A549 (cell line): ENCODE measurements at regions not wholly inside any gene's neighbourhood (a gene's known extent, or its start where the extent isn't known, plus 50 kb on each side); places are given as distances from the start of the nearest gene placed in this dataset.
"Not testable (repeated sequence)": the region's sequence is repeated elsewhere in the genome, so short reads cannot be mapped to it uniquely, and the experiment has no call there.

Experiments used
- ATAC-seq, 2 experiments: fragments of 200-7000 bp in 1 of 2; fragments of >200 bp in 1 of 2; cut with Nextera tagmentation in 1 of 2; cut with Tn5 transposase in 1 of 2; 3 replicates each; pipeline versions ENCODE4 v1.8.0 to v1.9.1; 2018 to 2020; ENCODE audit warnings: mild to moderate bottlenecking in 1 of 2, moderate library complexity in 1 of 2
- CTCF ChIA-PET: fragments of 300-600 bp; sonication (Branson Sonifier 250); formaldehyde crosslinking; extraction: SDS; loops from one replicate; lab custom pipeline; 2021; ENCODE audit warnings: antibody characterized with exemption, inconsistent platforms; lab: Yijun Ruan, JAX
- POLR2A ChIA-PET: fragments of 350-600 bp; formaldehyde crosslinking; extraction: SDS; loops from one replicate; lab custom pipeline; 2021; ENCODE audit warnings: antibody characterized with exemption, inconsistent platforms; lab: Yijun Ruan, JAX
- DNase-seq, 2 experiments: peaks; one replicate each; pipeline versions ENCODE4 v3.0.0 to v3.0.0-alpha.2; 2011 to 2016; ENCODE audit warnings: low read depth in 1 of 2, low spot score in 1 of 2
- FAIRE-seq: peaks from 2 replicates; lab custom pipeline; 2011; peaks lifted over from hg19 to GRCh38; lab: Jason Lieb, UNC
- H3K27ac ChIP-seq, 2 experiments: fragments of >200 bp; sonication (Bioruptor Twin); formaldehyde crosslinking; 3 replicates each; pipeline ENCODE4 v1.5.1; 2016 to 2017
- H3K4me1 ChIP-seq: fragments of >200 bp; sonication (Bioruptor Twin); formaldehyde crosslinking; 3 replicates; pipeline ENCODE4 v1.6.1; 2016
- H3K4me2 ChIP-seq: fragments of >200 bp; sonication (Bioruptor Twin); formaldehyde crosslinking; 3 replicates; pipeline ENCODE4 v1.6.1; 2016
- H3K4me3 ChIP-seq: fragments of >200 bp; sonication (Bioruptor Twin); formaldehyde crosslinking; 3 replicates; pipeline ENCODE4 v1.5.1; 2016
- H3K9me3 ChIP-seq: fragments of >200 bp; sonication (Bioruptor Twin); formaldehyde crosslinking; 3 replicates; pipeline ENCODE4 v1.6.1; 2016
- CBX2 ChIP-seq: fragments of 200-600 bp; sonication (generic); IDR thresholded peaks from 2 replicates; pipeline ENCODE4 v1.6.1; 2016; ENCODE audit warnings: low read depth, mild to moderate bottlenecking, borderline replicate concordance
- CEBPB ChIP-seq, 2 experiments: fragments of >200 bp in 1 of 2; sonication (Bioruptor Twin) in 1 of 2; formaldehyde crosslinking in 1 of 2; IDR thresholded peaks; 2 replicates each; pipeline ENCODE4 v1.6.1; 2012 to 2016
- EHMT2 ChIP-seq: fragments of 200-600 bp; sonication (generic); IDR thresholded peaks from 2 replicates; pipeline ENCODE4 v1.6.1; 2016; ENCODE audit warnings: antibody characterized with exemption, low read depth, mild to moderate bottlenecking, moderate library complexity
- FOSB ChIP-seq: fragments of 250-450 bp; sonication (Bioruptor Pico); IDR thresholded peaks from 2 replicates; pipeline ENCODE4 v1.5.0; 2020; ENCODE audit warnings: mild to moderate bottlenecking, moderate library complexity
- FOSL2 ChIP-seq, 2 experiments: fragments of 450-650 bp in 1 of 2; fragments of >200 bp in 1 of 2; sonication (Bioruptor Twin) in 1 of 2; formaldehyde crosslinking; IDR thresholded peaks; 2 replicates each; pipeline versions ENCODE4 v1.5.0 to v1.6.1; 2016 to 2020; ENCODE audit warnings: mild to moderate bottlenecking in 1 of 2, moderate library complexity in 1 of 2
- HOXA7 ChIP-seq: fragments of 250-450 bp; sonication (Bioruptor Pico); IDR thresholded peaks from 2 replicates; pipeline ENCODE4 v1.5.0; 2020; ENCODE audit warnings: mild to moderate bottlenecking, moderate library complexity
- JUN ChIP-seq, 2 experiments: fragments of >200 bp; sonication (Bioruptor Twin); formaldehyde crosslinking; IDR thresholded peaks; 2 replicates in 1 of 2; 3 replicates in 1 of 2; pipeline ENCODE4 v1.6.1; 2016 to 2017
- JUNB ChIP-seq: fragments of >200 bp; sonication (Bioruptor Twin); formaldehyde crosslinking; IDR thresholded peaks from 2 replicates; pipeline ENCODE4 v1.6.1; 2016
- KDM1A ChIP-seq: fragments of 200-600 bp; sonication (generic); IDR thresholded peaks from 2 replicates; pipeline ENCODE4 v1.6.1; 2016; ENCODE audit warnings: low read depth, mild to moderate bottlenecking
- MAFK ChIP-seq: fragments of 450-650 bp; IDR thresholded peaks from 2 replicates; pipeline ENCODE4 v1.6.1; 2014; ENCODE audit not compliant: partially characterized antibody
- NFE2L2 ChIP-seq: fragments of 150-350 bp; conservative IDR thresholded peaks from 2 replicates; pipeline ENCODE4 v1.6.1; 2014; ENCODE audit warnings: low read length
- POLR2AphosphoS2 ChIP-seq: conservative IDR thresholded peaks from 2 replicates; pipeline ENCODE4 v1.6.1; 2012; ENCODE audit warnings: low read length, improper control_type of control experiment, inconsistent platforms
- ZFP36 ChIP-seq: fragments of 450-650 bp; IDR thresholded peaks from 2 replicates; pipeline ENCODE4 v1.6.1; 2014; ENCODE audit warnings: borderline replicate concordance; ENCODE audit not compliant: partially characterized antibody
- WGBS: methylation state at CpG from one replicate; pipeline ENCODE4 v1.1.6; 2017; ENCODE audit errors: missing lambda C conversion rate; 5-methylcytosine and 5-hydroxymethylcytosine counted together
- TF ChIP-seq, protein P1 (sequence below): fragments of 250-450 bp; sonication (Bioruptor Pico); IDR thresholded peaks from 2 replicates; pipeline ENCODE4 v1.5.0; 2021; ENCODE audit warnings: mild to moderate bottlenecking, moderate library complexity, borderline replicate concordance
- TF ChIP-seq, protein P2 (sequence below): fragments of >200 bp; sonication (Bioruptor Twin); formaldehyde crosslinking; IDR thresholded peaks from 3 replicates; pipeline ENCODE4 v1.5.1; 2016

DNA sequence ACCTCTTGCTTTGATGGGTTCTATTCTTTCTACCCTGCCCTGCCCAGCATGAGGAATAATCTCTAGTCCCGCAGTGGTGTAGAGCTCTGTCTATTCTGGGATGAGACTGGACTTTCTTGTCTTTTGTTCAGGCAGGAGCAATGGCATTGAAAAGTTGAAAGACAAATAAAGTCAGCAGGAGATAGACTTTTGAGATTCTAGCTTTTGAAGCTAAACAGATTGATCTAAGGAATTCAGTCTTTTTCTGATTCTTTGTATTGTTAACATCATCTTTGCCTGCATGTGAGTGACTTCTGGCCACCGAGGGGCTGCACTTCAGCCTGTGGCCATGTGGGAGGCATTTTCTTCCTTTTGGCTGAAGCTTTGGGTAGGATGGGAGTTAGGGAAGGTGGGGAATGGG, 132.4 kb downstream of the MRPL57 start:
- ATAC-seq: no peak
- POLR2A ChIA-PET: no interaction called here
- CTCF ChIA-PET: interaction anchor here (3.4 kb wide), 1 partner anchor 11 kb away, joined by 11 read pairs; no protein-coding TSS in a partner anchor

GRCh38 chr13:21309542-21310172, 133.2 kb downstream of the MRPL57 start:
- H3K27ac ChIP-seq: no peak overlapping the region
- WGBS: 71% methylated on average over 5 of the region's 5 CpGs
- no peaks in the 10 kb centered on the region for H3K4me1 ChIP-seq
- H3K4me3 ChIP-seq: no peak overlapping the region
- ATAC-seq: no peak
- FAIRE-seq: no peak
- H3K4me2 ChIP-seq: no peak overlapping the region
- ChIA-PET CTCF (interaction anchor here (0.7 to 3.4 kb wide), 2 partner anchors 10 to 12 kb away, joined by 3 to 11 read pairs; no protein-coding TSS in a partner anchor), POLR2A (no interaction called here)
- DNase-seq: no peak
- TF ChIP-seq NFE2L2 (0 out of 2 replicates have a peak, but pooled peaks have one; percentile 8), MAFK (peak; percentile 87), FOSB (no peak), CBX2 (no peak)
- TF ChIP-seq, protein P1, sequence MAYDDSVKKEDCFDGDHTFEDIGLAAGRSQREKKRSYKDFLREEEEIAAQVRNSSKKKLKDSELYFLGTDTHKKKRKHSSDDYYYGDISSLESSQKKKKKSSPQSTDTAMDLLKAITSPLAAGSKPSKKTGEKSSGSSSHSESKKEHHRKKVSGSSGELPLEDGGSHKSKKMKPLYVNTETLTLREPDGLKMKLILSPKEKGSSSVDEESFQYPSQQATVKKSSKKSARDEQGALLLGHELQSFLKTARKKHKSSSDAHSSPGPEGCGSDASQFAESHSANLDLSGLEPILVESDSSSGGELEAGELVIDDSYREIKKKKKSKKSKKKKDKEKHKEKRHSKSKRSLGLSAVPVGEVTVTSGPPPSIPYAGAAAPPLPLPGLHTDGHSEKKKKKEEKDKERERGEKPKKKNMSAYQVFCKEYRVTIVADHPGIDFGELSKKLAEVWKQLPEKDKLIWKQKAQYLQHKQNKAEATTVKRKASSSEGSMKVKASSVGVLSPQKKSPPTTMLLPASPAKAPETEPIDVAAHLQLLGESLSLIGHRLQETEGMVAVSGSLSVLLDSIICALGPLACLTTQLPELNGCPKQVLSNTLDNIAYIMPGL: no peak
- no peaks in the 10 kb centered on the region for H3K9me3 ChIP-seq

More for the DNA sequence above, 132.4 kb downstream of the MRPL57 start:
- Histone ChIP-seq H3K9me3 (no peaks in the 10 kb centered on the region), H3K4me3 (no peak overlapping the region), H3K27ac (no peak overlapping the region), H3K4me1 (no peaks in the 10 kb centered on the region), H3K4me2 (no peak overlapping the region)
- TF ChIP-seq, protein P2, sequence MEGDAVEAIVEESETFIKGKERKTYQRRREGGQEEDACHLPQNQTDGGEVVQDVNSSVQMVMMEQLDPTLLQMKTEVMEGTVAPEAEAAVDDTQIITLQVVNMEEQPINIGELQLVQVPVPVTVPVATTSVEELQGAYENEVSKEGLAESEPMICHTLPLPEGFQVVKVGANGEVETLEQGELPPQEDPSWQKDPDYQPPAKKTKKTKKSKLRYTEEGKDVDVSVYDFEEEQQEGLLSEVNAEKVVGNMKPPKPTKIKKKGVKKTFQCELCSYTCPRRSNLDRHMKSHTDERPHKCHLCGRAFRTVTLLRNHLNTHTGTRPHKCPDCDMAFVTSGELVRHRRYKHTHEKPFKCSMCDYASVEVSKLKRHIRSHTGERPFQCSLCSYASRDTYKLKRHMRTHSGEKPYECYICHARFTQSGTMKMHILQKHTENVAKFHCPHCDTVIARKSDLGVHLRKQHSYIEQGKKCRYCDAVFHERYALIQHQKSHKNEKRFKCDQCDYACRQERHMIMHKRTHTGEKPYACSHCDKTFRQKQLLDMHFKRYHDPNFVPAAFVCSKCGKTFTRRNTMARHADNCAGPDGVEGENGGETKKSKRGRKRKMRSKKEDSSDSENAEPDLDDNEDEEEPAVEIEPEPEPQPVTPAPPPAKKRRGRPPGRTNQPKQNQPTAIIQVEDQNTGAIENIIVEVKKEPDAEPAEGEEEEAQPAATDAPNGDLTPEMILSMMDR: no peak
- TF ChIP-seq JUNB: no peak
- TF ChIP-seq ZFP36: no peak
- TF ChIP-seq CEBPB (IDR thresholded peaks at IDR 0.05): no peak
- no peak for TF ChIP-seq HOXA7 (CRISPR knock-in tag)
- TF ChIP-seq KDM1A: no peak
- TF ChIP-seq JUN (IDR thresholded peaks at IDR 0.05): no peak
- 96% methylated on average over 2 of the region's 2 CpGs for WGBS
- FAIRE-seq (no peak), DNase-seq (no peak)

GRCh38 chr13:21310220-21310619, 133.8 kb downstream of the MRPL57 start:
- CTCF ChIA-PET: interaction anchor here (0.7 to 3.4 kb wide), 2 partner anchors 11 to 13 kb away, joined by 3 to 11 read pairs; no protein-coding TSS in a partner anchor
- Histone ChIP-seq H3K4me1 (no peaks in the 10 kb centered on the region), H3K4me2 (no peak overlapping the region), H3K27ac (no peak overlapping the region), H3K4me3 (no peak overlapping the region)
- DNase-seq (no peak), ATAC-seq (no peak)
- no peak for TF ChIP-seq ZFP36
- TF ChIP-seq JUN (IDR thresholded peaks at IDR 0.05): no peak
- no peak for TF ChIP-seq POLR2AphosphoS2
- no peak for TF ChIP-seq EHMT2
- no peak for TF ChIP-seq FOSL2 (IDR thresholded peaks at IDR 0.05)
- no peak for TF ChIP-seq FOSL2 (CRISPR knock-in tag; IDR thresholded peaks at IDR 0.05)
- TF ChIP-seq MAFK: no peak
- TF ChIP-seq, all 56 proteins: peak for 0
- no peaks in the 10 kb centered on the region for H3K9me3 ChIP-seq
- POLR2A ChIA-PET: no interaction called here
- no peak for FAIRE-seq
- 61% methylated on average over 3 of the region's 3 CpGs for WGBS

DNA sequence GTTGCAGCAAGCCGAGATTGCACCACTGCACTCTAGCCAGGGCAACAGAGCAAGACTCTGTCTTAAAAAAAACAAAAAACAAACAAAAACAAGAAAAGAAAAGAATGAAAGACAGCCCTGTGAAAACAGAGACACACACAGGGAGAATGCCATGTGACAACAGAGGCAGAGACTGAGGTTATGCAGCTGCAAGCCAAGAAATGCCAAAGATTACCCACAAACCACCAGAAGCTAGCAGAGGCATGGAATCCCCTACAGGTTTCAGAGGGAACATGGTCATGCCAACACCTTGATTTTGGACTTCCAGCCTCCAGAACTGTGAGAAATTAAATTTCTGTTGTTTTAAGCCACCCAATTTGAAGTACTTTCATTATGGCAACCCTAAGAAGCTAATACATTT, 138.5 kb downstream of the MRPL57 start:
- FAIRE-seq, H3K4me3 ChIP-seq, H3K4me1 ChIP-seq, H3K9me3 ChIP-seq, ATAC-seq, DNase-seq, H3K4me2 ChIP-seq, H3K27ac ChIP-seq, CTCF ChIA-PET, POLR2A ChIA-PET: not testable (repeated sequence)
- 74% methylated on average over 1 of the region's 1 CpG for WGBS
